GM12891 (cell line): ENCODE measurements at regions not wholly inside any gene's neighbourhood (a gene's known extent, or its start where the extent isn't known, plus 50 kb on each side); places are given as distances from the start of the nearest gene placed in this dataset.

ENCODE experiments used
- POLR2AphosphoS5 ChIP-seq: IDR thresholded peaks from 2 replicates; pipeline ENCODE4 v1.6.1; 2011; ENCODE audit warnings: low read depth, low read length, control low read depth
- TAF1 ChIP-seq: IDR thresholded peaks from 2 replicates; pipeline ENCODE4 v1.6.1; 2011; ENCODE audit warnings: low read depth, low read length, control low read depth

GRCh38 chr13:79810018-79810417 is 329.1 kb downstream of the NDFIP2 start:
- TF ChIP-seq POLR2AphosphoS5 (no peak), TAF1 (no peak)
